GM12875 (cell line): ENCODE measurements at regions not wholly inside any gene's neighbourhood (a gene's known extent, or its start where the extent isn't known, plus 50 kb on each side); places are given as distances from the start of the nearest gene placed in this dataset.

ENCODE experiments used
- H3K4me3 ChIP-seq: one replicate; pipeline ENCODE4 v1.5.1; 2011; ENCODE audit warnings: low read depth, low read length, control low read depth
- TF ChIP-seq, protein P1 (sequence below): IDR thresholded peaks from 2 replicates; pipeline ENCODE4 v1.5.1; 2011; ENCODE audit warnings: low read depth, mild to moderate bottlenecking, control low read depth, inconsistent platforms, low read length, moderate library complexity, borderline replicate concordance; ENCODE audit not compliant: insufficient read depth

DNA sequence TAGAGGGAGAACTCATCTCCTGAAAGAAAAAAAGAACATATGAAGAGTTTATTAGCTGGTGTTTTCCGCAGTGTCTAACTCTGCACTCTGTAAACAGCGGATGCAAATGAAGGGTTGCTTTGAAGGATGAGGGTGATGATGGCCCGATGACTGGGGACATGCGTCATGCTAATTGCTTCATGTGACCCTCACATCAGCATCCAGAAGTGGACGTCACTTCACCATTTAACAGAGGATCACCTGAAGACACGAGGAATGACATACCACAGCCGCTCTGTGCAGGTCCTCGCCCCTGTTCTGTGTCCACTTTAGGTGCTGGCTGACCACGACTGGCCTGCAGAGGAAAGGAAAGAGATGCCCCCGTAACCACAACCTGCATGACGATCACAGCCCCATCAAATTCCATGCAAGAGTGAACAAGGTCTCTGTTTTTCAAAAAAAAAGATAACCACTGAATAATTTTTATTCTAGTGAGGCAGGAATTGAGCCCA, 82.9 kb downstream of the KLF6 start:
- TF ChIP-seq, protein P1, sequence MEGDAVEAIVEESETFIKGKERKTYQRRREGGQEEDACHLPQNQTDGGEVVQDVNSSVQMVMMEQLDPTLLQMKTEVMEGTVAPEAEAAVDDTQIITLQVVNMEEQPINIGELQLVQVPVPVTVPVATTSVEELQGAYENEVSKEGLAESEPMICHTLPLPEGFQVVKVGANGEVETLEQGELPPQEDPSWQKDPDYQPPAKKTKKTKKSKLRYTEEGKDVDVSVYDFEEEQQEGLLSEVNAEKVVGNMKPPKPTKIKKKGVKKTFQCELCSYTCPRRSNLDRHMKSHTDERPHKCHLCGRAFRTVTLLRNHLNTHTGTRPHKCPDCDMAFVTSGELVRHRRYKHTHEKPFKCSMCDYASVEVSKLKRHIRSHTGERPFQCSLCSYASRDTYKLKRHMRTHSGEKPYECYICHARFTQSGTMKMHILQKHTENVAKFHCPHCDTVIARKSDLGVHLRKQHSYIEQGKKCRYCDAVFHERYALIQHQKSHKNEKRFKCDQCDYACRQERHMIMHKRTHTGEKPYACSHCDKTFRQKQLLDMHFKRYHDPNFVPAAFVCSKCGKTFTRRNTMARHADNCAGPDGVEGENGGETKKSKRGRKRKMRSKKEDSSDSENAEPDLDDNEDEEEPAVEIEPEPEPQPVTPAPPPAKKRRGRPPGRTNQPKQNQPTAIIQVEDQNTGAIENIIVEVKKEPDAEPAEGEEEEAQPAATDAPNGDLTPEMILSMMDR, result no peak
- no peak overlapping the region for H3K4me3 ChIP-seq

DNA sequence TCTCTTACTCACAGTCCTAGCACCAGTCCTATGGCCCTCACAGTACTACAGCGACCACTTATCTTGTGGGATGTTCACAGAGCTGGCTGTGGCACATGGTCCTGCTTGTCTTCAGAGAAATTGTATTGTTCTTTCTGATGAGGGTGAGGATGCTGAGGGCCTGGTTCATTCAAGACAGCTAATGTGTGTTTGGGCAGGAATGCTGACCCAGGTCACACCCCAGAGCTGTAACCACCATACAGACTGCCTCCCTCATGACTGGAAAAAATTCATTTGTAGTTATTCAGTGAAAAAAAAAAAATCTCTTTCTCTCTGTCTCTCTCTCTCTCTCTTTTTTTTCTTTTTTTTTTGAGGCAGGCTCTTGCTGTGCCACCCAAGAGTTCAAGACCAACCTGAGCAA, 83.5 kb downstream of the KLF6 start:
- TF ChIP-seq, protein P1, result no peak
- H3K4me3 ChIP-seq, result no peak overlapping the region

DNA sequence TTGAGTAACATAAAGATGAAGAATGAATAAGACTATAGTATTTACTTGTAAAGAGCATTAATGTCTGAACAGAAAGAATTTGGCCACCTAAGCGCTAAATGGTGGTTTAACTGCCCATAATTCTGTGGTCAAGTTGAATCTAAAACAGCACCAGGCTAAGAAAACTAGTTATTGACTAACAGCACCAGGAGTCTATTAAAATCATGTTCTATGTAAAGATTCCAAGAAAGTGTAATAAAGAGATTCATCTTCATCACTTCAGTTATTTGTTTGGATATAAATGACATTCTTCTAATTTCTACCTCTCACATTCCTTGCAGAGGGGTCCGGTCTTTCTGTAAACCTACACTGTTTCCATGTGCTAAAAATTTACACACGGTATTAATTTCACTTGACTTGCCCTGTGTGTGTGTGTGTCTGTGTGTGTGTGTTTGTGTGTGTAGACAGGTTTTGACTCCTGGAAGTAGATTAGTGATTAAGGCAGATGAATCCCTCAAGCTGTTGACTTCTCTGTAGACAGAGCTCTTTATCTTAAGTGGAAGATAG, 84.4 kb downstream of the KLF6 start:
- TF ChIP-seq, protein P1, result no peak
- H3K4me3 ChIP-seq, result no peak overlapping the region

DNA sequence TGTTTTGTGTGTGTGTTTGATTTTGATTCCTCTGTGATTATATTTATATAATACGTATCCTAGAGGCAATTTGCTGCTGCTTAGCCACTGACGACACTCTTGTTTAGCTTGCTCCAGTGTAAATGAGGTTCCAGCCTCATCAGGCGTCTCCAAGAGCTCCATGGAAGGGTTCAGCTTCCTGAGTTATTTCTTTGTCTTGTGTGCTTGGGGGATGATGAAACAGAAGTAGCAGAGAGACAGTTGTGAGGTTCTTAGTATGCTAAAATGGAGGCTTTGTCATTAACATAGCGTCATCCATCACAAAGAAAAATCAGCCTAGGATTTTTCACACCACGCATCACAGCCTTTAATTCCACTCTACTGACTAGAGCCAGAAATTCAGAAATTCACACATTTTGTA, 85.1 kb downstream of the KLF6 start:
- H3K4me3 ChIP-seq, result no peak overlapping the region
- TF ChIP-seq, protein P1, result no peak

DNA sequence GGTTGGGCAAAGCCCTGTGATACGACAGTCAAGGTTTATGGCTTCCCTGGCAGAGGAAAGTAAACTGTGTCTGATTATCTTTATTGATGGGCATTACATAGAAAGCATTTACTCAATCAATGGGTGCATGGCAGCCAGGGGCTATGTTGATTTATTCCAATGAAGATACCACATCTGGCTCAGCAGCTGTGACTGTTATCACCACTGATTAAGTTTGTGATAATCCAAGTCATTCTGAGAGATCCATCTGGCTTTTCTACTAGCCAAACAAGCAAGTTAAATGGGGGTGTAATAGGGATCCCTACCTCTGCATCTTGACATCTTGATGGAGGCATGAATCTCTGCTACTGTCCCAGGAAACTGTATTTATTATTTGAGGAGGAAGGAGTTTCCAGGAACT, 86.7 kb downstream of the KLF6 start:
- TF ChIP-seq, protein P1, result no peak

DNA sequence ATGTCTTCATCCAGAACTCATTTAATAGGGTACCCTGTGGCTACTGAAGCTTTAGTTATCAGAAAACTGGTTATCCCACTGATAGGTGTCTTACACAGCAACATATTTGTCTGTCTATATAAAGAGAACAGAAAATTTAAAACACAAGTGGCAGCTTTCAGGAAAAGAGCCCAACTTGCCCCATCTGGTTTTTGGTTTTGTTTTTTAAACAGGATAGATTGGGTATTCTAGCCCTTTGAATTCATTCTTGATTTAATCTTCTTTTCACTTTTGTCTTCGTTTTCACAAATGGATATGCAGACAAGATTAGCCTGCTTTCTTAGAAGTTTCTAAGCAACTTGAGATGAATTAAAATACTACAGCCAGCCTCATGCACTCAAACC, 91.3 kb downstream of the KLF6 start:
- H3K4me3 ChIP-seq, result no peak overlapping the region
- TF ChIP-seq, protein P1, result no peak

More for the DNA sequence above, 86.7 kb downstream of the KLF6 start:
- H3K4me3 ChIP-seq, result no peak overlapping the region

DNA sequence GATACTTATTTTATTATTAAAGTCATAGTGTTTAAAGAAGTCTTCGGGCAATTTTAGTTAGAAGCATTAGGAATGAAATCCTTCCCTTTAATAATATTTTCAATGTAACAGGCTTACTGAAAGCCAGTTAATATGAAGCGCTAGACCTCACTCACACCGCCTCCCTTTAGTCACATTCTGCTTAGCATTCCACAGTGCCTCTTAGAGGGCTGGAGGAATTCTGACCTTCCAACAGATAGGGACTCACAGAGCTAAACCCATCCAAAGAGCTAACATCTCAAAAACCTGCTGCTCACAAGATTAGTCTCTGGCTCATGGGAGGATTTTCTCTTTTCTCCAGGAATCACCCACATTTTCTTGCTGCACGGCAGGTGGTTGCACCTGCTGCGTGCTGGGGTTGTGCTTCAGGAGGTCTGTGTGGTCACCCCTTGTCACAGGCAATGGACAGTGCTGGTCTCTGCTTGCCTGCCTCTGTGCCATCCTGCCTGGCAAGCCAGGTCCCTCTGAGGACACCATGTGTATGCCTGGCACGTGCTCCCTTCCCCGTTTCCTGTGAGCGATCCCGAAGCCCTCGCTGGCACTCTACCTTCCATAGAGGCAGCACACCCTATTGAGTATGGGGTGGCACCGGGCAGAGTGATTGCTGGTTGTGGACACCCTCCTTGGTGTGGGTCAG, 91.8 kb downstream of the KLF6 start:
- TF ChIP-seq, protein P1, result no peak
- H3K4me3 ChIP-seq, result no peak overlapping the region
